NCI-H460 (cell line): ENCODE measurements at regions not wholly inside any gene's neighbourhood (a gene's known extent, or its start where the extent isn't known, plus 50 kb on each side); places are given as distances from the start of the nearest gene placed in this dataset.
"Not testable (repeated sequence)": the region's sequence is repeated elsewhere in the genome, so short reads cannot be mapped to it uniquely, and the experiment has no call there.

Experiments used
- DNase-seq: peaks from one replicate; pipeline ENCODE4 v3.0.0-alpha.2; 2016; ENCODE audit warnings: low read depth; ENCODE audit errors: extremely low read depth

DNA sequence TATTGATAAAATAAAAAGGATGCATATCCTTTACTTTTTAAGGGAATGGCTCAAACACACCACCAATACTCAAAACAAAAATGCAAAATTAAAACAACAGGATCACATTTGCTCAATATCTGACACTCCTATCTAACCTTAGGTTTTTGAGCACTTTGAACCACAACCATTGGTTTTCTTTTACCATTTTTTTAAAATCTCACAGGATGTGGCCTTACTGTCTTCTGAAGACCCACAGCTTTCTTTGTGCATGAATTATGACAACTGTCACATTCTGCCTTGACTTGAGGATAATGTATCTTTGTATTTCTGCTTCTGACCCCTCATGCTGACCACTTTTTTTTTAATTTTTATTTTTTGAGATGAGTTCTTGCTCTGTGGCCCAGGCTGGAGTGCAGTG lies 461.1 kb upstream of the NRP1 start:
- no peak for DNase-seq

DNA sequence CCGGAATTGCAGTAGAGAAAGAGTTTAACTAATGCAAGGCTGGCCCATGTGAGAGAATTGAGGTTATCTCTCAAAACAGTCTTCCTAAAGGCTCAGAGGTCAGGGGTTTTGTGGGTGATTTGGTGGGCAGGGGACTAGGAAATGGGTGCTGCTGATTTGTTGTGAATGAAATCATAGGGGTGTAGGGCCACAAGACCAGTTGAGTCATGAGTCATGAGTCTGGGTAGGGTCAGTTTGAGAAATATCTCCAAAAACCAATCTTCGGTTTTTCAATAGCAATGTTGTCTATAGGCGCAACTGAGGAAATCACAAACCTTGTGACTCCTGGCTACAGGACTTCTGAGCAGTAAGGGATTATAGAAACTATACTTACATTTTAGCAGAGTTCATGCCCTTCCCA lies 460.0 kb upstream of the NRP1 start:
- DNase-seq = no peak

DNA sequence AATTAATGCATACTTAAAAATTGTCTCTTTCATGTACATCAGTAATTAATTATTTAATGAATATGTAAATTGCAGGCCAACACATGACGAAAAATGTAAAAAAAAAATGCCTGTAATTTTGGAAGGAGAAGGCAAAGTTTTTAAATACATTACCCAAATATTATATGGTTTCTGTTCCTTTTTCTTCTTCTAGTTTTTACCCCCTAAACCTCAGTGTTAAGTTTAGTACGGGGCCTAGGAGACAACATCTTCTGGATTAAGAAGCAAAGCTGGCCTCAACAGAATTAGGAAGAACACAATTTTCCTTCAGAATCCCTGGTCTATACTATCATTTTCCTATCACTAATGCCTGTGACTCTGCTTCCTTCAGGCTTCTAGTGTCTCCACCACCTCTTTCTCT lies 459.3 kb upstream of the NRP1 start:
- DNase-seq = no peak

DNA sequence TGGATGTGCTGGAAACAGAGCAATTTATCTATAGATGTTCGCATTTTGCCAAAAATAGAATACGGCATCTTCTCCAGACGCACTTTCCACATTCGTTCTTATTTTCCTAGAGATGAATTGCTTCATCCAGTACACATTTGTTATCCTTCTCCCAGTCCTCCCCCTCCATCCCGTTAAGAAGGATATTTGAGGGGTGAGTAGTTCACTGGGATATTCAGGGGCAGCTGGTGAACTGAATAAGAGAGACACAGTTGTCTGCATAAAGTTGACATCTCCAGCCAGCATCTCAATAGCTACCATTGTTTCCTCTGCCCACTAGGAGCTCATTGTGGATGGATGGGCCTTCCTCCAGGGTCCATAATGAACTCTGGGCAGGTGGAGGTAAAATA lies 456.8 kb upstream of the NRP1 start:
- no peak for DNase-seq

DNA sequence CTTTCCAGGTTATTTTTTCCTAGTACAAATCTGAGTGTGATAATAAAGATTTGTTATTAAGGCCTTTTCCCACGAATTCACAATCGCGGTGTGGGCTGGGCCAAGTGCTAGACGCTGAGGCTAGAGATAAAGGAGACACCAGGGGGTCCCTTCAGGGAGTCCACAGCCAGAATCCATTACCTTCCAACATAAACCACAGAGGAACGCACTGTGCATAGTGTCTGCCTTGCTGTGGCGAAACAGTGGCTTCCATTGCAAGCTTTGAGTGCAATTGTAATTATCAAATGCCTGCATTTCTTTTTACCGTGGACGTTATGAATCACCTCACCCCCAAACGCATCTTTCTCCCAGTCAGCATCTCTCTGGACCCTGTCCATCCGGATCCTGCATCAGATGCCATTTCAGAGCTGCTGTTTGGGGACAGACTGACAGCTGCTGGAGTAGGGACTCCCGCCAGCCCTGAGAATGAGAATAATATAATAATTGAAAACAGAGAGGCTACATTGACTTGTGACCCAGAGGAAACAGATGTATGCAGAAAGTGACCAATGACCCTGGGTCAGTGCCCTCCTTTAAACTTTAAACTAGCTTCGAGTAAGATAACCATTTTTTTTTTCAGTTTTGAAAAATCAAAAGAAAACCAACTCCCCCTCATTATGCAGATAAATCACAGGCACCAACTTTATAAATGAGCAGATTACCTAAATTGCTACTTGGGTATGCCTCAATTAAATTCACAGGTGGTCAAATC lies 456.2 kb upstream of the NRP1 start:
- DNase-seq = no peak

DNA sequence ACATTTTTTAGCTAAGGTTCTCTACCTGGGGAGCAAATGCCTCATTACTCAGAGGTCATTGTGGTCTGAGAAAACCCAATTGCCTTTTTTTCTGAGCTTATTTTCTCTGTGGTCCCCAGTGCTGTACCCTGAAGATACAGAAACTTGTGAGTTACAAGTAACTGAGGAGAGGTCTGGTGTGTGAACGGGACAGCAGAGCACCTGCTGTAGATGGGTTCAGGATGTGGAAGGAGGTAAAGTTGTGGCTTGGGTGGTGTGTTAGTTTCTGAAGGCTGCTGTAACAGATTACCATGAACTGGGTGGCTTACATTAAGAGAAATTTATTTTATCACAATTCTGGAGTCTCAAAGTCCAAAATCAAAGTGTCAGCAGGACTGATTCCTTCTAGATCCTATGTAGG lies 449.1 kb upstream of the NRP1 start:
- no peak for DNase-seq

DNA sequence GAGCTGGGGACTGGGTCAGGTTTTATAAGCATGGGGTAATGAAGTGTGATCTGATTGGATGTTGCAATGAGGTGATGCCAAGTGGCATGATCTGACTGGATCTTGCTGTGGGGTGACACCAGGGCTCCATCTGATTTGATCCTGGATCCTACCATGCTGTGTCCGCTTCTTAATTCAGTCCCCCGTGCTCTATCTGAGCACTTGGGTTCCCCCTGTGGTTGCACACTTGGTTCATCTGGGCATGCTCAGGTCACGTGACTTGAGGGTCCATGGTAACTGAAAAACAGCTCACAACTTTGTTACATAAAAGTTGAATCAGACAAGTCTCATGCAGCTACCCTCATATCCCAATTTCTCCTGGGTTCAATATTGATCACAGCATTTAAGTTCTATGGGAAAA lies 448.6 kb upstream of the NRP1 start:
- DNase-seq = no peak

DNA sequence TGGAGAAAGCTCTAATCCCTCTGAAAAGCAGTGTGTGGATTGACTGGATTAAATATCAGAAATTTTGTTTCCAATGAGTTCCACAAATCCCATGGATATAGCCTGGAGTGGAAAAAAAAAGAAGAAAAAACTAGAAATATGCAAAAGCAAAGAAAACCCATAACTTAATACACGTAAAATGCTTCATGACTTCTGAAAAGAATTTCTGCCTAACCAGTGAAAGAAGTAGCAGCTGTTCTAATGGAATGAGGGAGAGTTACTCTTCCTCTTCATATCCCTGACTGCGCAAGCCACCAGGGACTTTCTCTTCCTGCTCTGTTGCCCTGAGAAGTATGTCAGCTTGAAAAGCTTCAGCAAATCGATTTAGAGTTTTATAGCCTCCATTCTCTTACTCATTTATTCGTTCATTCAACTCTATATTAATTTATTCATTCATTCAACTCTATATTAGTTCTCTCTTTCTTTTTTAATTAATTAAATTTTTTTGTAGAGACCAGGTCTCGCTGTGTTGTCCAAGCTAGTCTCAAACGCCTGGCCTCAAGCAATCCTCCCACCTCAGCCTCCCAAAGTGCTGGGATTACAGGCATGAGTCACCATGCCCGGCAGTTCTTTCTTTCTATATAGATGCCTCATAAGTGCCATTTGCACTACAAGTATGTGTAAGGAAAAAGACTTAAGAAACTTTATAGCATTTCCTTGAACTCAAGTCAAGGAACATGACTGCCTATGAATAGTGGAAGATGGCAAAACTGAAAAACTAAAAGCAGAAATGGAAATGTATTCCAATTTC lies 447.3 kb upstream of the NRP1 start:
- DNase-seq = no peak

DNA sequence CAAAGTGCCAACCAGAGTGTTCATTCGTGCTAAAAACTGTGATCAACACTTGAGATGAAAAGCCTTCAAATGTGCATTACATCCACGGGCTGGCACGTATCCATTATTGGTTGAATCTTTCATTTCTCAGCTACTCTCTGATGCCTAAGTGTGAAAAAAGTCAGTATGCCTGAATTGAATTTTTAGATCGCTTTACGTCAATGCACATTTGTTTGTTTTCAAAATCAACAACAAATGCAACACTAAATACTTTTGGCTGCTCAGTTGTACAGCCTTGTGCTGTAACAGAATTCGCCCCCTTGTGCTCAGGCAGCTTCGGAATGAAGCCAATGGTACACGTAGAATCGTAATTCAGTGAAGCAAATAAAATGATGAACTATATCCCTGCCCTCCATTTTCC lies 446.5 kb upstream of the NRP1 start:
- peak; percentile 18 for DNase-seq

DNA sequence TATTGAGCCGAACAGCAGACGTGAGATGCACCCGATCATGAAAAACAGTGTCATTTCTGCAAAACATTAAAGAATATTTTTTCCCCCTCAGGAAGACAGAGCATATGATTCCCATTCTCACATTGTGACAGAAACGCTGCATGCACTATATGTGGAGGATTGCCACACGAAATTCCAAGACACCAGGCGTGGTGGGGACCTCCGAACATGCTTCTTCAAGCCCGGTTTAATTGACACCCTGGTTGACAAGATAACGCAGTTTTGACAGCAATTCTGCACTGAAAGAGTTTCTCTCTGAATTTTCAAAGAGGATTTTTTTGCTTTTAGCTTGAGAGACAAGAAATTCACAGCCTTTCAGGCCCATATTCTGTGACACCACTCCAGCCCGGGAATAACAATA lies 442.8 kb upstream of the NRP1 start:
- no peak for DNase-seq

DNA sequence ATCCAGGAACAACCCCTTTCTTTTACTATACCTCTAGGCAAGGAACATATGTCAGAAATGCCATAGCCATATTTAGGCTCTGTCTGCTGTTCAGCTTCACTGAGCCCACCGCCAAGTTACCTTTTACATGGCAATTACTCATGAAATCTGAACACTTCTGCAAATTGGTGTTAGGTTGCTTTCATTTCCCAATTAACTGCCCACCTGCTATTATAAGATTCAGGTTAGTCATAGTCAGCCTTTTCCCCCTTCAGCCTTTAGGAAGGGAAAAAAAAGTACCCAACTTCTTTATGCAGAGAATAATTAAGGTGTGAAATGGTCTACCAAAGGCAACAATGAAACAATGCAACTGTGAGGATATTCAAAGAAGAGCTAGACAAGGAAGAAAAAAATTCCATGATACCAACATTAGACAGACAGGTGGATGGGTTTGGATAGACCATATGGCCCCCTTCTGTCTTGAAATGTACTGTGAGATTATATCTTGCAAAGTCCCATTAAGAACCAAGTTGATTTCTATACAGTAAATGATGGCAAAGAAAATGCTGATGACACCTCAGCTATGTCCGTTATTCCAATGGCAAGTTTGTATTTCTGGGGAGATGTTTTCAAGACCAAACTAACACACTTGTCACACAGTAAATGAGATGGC lies 442.1 kb upstream of the NRP1 start:
- no peak for DNase-seq

DNA sequence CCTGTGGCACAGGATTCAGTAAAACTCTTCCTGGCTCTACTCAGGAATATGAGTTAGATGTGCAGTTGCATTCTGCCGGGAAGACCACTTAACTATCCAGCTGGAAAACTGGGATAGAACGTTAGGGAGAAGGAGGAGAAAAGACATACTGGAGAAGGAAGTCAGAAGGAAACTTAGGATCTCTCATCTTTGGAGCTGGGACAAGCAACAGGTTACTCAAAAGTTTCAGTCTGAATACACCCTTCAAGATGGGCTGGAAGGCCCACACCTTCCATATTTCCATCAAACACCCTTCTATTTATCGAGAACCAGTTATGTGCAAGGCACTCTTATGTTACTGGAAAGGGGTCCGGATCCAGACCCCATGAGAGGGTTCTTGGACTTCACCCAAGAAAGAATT lies 440.4 kb upstream of the NRP1 start:
- no peak for DNase-seq

DNA sequence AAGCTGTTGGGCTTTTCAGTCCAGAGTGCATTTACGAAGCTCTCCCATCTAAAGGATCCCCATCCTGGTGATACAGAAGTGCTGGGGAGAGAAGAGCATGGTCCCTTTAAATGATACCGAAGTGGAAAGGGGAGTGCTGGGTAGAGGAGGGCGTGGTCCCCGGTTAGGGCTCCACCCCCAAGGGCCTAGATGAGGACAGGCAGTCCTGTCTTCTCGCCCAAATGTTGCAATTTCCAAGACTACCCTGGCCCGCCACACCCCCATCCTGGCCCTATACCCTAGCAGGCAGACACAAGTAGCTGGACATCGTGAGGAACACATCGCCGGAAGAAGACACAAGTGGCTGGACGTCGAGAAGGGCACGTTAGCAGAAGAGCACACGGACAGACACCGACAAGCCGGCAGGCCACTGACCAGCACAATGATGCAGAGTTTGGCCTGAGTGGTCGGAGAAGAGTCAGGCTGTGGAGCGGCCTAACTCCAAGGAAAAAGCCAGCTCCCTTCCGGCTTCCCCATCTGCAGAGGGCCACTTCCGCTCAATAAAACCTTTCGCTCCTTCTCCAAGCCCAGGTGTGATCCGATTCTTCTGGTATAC lies 439.5 kb upstream of the NRP1 start:
- no peak for DNase-seq

DNA sequence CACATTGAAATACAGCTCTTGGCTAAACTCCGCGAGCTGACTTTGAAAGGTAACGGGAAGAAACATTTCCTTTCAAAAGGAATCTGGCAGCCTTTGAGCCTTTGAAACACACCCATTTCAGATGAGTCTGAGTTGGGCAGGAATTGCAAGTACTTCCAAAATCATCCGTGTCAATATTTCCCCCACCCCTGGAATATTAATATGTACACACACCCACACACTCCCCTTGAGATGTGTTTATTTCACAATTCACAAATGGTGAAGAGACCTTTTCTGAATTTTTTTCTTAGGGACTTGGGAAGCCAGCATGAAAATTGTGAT lies 438.7 kb upstream of the NRP1 start:
- no peak for DNase-seq

DNA sequence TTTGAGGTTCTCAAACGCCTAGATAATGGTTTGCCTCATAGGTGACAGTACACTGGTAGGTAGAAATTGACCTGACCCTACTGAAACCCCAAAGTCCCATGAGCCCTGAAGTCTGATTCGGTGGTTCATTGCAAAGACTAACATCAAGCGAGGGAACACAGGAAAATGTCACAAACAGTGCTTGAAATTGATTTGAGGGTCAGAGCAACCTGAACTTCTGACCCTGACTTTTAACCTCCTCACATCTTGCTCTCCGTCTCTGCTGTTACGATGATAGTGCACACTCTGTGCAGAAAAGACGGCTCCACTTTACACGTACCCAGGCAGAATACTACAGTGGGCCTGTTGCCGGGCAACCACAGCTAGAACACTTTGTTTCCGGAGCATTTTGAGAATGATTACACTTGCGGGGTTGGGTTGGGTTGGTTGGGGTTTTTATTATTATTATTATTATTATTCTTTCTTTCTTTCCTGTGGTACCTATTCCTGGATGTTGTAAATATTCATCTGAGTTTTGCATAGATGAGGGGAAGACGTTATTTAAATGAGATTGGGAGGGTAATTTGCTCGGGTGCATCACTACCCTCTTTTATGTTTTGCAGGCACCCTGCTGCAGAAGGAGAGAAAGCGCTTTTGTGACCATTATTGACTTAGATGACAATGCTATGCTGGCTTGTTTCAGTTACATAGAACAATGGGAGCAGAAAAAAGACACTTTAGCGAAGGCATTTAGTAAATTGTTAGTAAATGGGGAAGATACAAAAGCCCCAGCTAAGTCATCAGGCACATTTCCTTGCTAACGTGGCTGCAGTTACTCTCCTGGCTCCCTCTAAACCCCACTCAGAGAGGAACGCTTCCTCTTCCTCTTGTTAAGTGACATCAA lies 438.1 kb upstream of the NRP1 start:
- no peak for DNase-seq

DNA sequence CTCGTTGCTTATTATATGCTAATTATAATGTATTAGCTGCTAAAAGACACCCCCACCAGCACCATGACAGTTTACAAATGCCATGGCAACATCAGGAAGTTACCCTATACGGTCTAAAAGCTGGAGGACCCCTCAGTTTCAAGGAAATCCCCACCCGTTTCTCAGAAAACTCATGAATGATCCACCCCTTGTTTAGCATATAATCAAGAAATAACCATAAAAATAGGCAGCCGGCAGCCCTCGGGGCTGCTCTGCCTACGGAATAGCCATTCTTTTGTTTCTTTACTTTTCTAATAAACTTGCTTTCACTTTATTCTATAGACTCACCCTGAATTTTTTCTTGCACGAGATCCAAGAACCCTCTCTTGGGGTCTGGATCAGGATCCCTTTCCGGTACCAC lies 437.4 kb upstream of the NRP1 start:
- not testable (repeated sequence) for DNase-seq

DNA sequence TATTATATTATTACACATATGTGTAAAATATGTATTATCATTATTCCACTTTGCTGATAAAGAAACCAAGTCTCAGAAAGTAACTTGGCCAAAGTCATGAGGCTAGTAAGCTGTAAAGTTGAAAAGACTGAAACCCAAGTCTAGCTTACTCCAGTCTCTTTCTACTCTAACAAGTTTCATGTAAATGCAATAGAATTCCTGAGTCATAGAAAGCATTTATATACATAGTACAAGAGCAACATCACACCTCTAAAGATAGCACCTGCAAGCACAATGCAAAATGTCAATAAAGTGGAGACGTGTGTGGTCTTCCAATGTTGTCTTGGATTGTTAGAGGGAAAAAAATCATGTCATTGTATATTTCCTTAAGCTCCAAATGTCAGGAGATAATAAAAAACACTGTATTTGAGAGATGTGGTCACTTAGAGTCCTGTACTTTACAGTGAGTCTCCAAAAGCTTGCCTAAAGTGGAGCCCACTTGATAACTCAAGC lies 430.3 kb upstream of the NRP1 start:
- no peak for DNase-seq

DNA sequence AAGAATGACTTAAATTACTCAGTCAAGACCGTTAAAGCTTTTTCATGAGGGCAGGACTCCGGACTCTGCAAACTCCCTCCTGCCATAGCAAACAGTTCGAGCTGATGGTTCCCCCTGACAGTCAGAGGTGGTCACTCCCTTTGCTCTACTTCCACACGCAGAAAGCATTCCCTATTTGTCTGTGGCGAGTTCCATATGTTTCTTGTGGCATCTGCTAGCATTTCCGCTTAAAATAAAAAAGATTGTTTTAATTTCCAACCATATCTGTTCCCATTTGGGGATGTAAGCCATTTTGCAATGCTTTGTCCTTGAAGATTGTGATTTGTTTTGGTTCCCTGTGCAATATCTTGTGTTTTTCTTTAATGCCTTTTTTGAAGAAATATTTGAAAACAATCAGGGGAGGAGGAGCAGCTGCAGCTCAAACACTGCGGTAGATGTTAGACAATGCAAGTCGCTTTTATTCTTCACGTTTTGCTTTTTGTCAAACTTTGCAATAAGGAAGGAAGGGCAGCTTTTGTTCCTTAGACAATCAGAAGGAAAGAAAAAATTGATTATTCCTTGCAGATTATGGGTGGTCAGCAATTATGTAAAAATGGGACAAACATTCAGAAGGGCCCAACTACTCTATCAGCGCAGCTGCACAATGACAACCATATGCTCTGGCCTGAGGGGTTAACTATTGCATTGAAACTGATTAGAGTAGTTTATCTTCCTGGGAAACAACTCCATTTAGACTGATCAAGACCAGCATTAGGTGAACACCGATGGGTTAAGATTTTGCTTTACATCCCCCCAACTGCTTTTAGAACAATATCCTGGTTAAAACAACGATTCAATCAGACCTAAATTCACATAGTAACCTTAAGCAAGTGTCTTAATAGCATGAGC lies 425.8 kb upstream of the NRP1 start:
- DNase-seq = no peak

DNA sequence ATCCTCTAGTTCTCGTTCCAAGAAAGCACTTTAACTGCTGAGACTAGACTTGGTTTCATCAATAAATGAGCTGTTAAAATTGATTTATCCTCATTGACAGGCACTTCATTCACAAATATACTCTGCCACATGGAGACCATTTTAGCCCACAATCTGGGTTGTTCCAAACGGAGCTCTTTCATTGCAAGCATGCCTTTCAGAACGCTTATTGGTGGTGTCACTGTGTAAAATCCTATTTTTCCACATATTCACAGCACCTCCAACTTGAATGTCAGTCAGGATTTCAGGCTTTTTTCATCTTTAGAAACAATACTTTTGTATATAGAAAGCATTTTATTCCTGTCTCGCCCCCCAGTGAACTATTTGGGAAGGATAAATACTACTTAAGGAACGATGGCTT lies 424.7 kb upstream of the NRP1 start:
- DNase-seq = no peak

DNA sequence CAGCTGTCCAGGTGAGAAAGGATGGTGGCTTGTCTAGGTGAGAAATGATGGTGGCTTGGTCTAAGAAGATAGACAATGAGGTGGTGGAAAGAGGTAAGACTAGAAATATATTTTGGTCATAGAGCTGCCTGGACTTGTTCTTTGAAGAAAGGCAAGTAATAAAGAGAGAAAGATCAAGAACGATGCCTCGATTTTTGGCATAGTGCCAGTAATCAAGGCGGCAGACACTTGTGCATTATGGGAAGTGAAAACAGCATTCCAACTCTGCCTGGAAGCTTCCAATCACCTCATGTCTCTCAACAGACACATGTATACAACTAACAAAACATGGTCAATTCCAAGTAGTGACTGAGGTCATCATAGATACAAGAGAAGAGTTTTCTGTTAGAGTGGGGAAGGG lies 423.8 kb upstream of the NRP1 start:
- no peak for DNase-seq
